ENCODE measurements at regions not wholly inside any gene's neighbourhood (a gene's known extent, or its start where the extent isn't known, plus 50 kb on each side); places are given as distances from the start of the nearest gene placed in this dataset.
"Not testable (repeated sequence)": the region's sequence is repeated elsewhere in the genome, so short reads cannot be mapped to it uniquely, and the experiment has no call there.

- H3K4me3 ChIP-seq (ENCODE audit: low read depth, low read length), result no peak overlapping the region
- TF ChIP-seq CTCF (IDR thresholded peaks at IDR 0.05; ENCODE audit: low read depth, low read length, missing control alignments), result no peak
- no peak for DNase-seq (ENCODE audit: low read depth)
Observed at GRCh38 chr4:160352637-160353036, 1249.8 kb downstream of the RAPGEF2 start.

- no peak overlapping the region for H3K4me3 ChIP-seq (ENCODE audit: low read depth, low read length)
- no peak for DNase-seq (ENCODE audit: low read depth)
- no peak for TF ChIP-seq CTCF (IDR thresholded peaks at IDR 0.05; ENCODE audit: low read depth, low read length, missing control alignments)
Observed at GRCh38 chr4:160353548-160353947, 1250.7 kb downstream of the RAPGEF2 start.

GRCh38 chr4:160362478-160362877 is 1259.6 kb downstream of the RAPGEF2 start:
- DNase-seq (ENCODE audit: low read depth), result no peak
- TF ChIP-seq CTCF (IDR thresholded peaks at IDR 0.05; ENCODE audit: low read depth, low read length, missing control alignments), result no peak
- H3K4me3 ChIP-seq (ENCODE audit: low read depth, low read length), result no peak overlapping the region

- no peak for DNase-seq (ENCODE audit: low read depth)
- H3K4me3 ChIP-seq (ENCODE audit: low read depth, low read length), result no peak overlapping the region
- TF ChIP-seq CTCF (IDR thresholded peaks at IDR 0.05; ENCODE audit: low read depth, low read length, missing control alignments), result no peak
Observed at GRCh38 chr4:160364217-160364616, 1261.3 kb downstream of the RAPGEF2 start.

GRCh38 chr4:160364665-160365064 is 1261.8 kb downstream of the RAPGEF2 start:
- DNase-seq (ENCODE audit: low read depth); H3K4me3 ChIP-seq (ENCODE audit: low read depth, low read length): not testable (repeated sequence)

- not testable (repeated sequence) for DNase-seq (ENCODE audit: low read depth)
Observed at GRCh38 chr4:160365383-160365782, 1262.5 kb downstream of the RAPGEF2 start.

GRCh38 chr4:160370046-160370445 is 1267.2 kb downstream of the RAPGEF2 start:
- TF ChIP-seq CTCF (IDR thresholded peaks at IDR 0.05; ENCODE audit: low read depth, low read length, missing control alignments), result no peak
- DNase-seq (ENCODE audit: low read depth), result no peak
- no peak overlapping the region for H3K4me3 ChIP-seq (ENCODE audit: low read depth, low read length)

More at GRCh38 chr4:160365383-160365782, 1262.5 kb downstream of the RAPGEF2 start:
- not testable (repeated sequence) for H3K4me3 ChIP-seq (ENCODE audit: low read depth, low read length)

- TF ChIP-seq CTCF (IDR thresholded peaks at IDR 0.05; ENCODE audit: low read depth, low read length, missing control alignments), result no peak
- no peak overlapping the region for H3K4me3 ChIP-seq (ENCODE audit: low read depth, low read length)
- DNase-seq (ENCODE audit: low read depth), result no peak
Observed at GRCh38 chr4:160371446-160371845, 1268.6 kb downstream of the RAPGEF2 start.
